GM10266 (cell line): ENCODE measurements at regions not wholly inside any gene's neighbourhood (a gene's known extent, or its start where the extent isn't known, plus 50 kb on each side); places are given as distances from the start of the nearest gene placed in this dataset.

Source experiments
- DNase-seq: peaks from one replicate; pipeline ENCODE4 v3.0.0; 2012; ENCODE audit errors: extremely low spot score
- CTCF ChIP-seq: IDR thresholded peaks from 2 replicates; pipeline ENCODE4 v1.5.1; 2012; ENCODE audit warnings: mild to moderate bottlenecking, low read depth; ENCODE audit not compliant: control insufficient read depth, insufficient read depth; ENCODE audit errors: missing control alignments

- TF ChIP-seq CTCF = no peak
- no peak for DNase-seq
These were observed 288.5 kb downstream of the SOX4 start for GRCh38 chr6:21881969-21882465.

- no peak for DNase-seq
- TF ChIP-seq CTCF = no peak
These were observed 290.2 kb downstream of the SOX4 start for GRCh38 chr6:21883595-21884328.

- no peak for TF ChIP-seq CTCF
- no peak for DNase-seq
These were observed 291.6 kb downstream of the SOX4 start for GRCh38 chr6:21885111-21885510.

- no peak for TF ChIP-seq CTCF
- DNase-seq = no peak
These were observed 292.1 kb downstream of the SOX4 start for GRCh38 chr6:21885532-21886114.

- TF ChIP-seq CTCF = no peak
- no peak for DNase-seq
These were observed 293.1 kb downstream of the SOX4 start for GRCh38 chr6:21886542-21887151.

- TF ChIP-seq CTCF = no peak
- DNase-seq = no peak
These were observed 294.0 kb downstream of the SOX4 start for GRCh38 chr6:21887231-21888185.

GRCh38 chr6:21891080-21891479 is 297.5 kb downstream of the SOX4 start:
- no peak for TF ChIP-seq CTCF
- DNase-seq = no peak
